GM12878 (cell line): ENCODE measurements at regions not wholly inside any gene's neighbourhood (a gene's known extent, or its start where the extent isn't known, plus 50 kb on each side); places are given as distances from the start of the nearest gene placed in this dataset.

Experiments used
- BHLHE40 ChIP-seq, 2 experiments: fragments of 450-650 bp in 1 of 2; IDR thresholded peaks; 2 replicates each; pipeline ENCODE4 v1.6.1; 2011 to 2017; ENCODE audit warnings: low read depth in 2 of 2, borderline replicate concordance in 1 of 2, improper control_type of control experiment in 1 of 2, low read length in 1 of 2, mild to moderate bottlenecking in 1 of 2
- CBX5 ChIP-seq: sonication (generic); IDR thresholded peaks from 2 replicates; pipeline ENCODE4 v1.6.1; 2016; ENCODE audit warnings: low read depth, moderate library complexity, mild to moderate bottlenecking, inconsistent platforms
- CHD2 ChIP-seq: IDR thresholded peaks from 2 replicates; pipeline ENCODE4 v1.6.1; 2011; ENCODE audit warnings: low read depth, low read length, improper control_type of control experiment, borderline replicate concordance
- EZH2 ChIP-seq: IDR thresholded peaks from 2 replicates; pipeline ENCODE4 v1.6.1; 2012; ENCODE audit warnings: low read depth, mild to moderate bottlenecking, control low read depth, inconsistent platforms, low read length, borderline replicate concordance; ENCODE audit not compliant: control insufficient read depth
- HCFC1 ChIP-seq: fragments of 150-350 bp; IDR thresholded peaks from 2 replicates; pipeline ENCODE4 v1.6.1; 2014; ENCODE audit warnings: low read length
- JUND ChIP-seq: IDR thresholded peaks from 2 replicates; pipeline ENCODE4 v1.6.1; 2012; ENCODE audit warnings: low read depth, mild to moderate bottlenecking, low read length, improper control_type of control experiment, moderate library complexity
- ZNF274 ChIP-seq: IDR thresholded peaks from one replicate; pipeline ENCODE4 v1.8.0; 2011; ENCODE audit not compliant: insufficient read length, insufficient read depth
- TF ChIP-seq, protein P1 (sequence below): fragments of 450-650 bp; IDR thresholded peaks from 2 replicates; pipeline ENCODE4 v1.6.1; 2017; ENCODE audit warnings: mild to moderate bottlenecking, moderate library complexity

DNA sequence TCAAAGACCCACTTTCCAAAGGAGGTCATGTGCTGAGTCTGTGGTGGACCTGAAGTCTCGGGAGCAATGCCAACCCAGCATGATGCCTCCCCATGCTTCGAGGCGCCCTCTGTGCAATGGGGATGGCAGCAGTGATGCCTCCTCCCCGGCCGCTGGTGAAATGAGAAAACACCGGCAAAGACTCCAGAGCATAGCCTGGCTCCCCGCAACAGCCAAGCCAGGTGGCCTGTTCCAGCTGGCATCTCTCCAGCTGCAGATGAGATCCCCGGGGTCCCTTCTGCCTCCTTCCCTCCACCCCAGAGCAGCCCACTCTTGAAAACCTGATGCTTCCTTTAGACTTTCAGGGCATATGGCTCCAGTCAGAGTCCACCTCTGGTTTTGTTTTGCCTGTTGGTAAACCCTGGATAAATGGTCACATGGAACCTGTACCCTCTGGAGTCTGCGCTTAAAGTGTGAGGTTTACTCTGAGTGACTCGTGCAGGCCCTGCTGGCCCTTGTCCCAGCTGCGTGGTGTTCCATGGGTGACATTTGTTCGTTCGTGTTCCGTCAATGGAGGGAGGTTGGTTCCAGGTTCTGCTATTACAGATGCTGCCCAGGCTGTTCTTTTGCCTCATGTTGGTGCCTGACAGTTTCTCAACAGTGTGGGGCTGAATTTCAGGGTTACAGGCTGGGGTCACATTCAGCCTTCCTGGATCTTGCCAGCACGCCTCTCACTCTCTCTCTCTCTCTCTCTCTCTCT, 181.8 kb upstream of the CIBAR2 start (continued):
- TF ChIP-seq CHD2, result no peak
- no peak for TF ChIP-seq JUND
- TF ChIP-seq HCFC1, result no peak
- no peak for TF ChIP-seq EZH2
- no peak for TF ChIP-seq BHLHE40 (IDR thresholded peaks at IDR 0.05; ENCODE audit: borderline replicate concordance in 1 of 2, low read depth in 2 of 2, low read length in 1 of 2)
- TF ChIP-seq CBX5, result no peak
- TF ChIP-seq, protein P1, sequence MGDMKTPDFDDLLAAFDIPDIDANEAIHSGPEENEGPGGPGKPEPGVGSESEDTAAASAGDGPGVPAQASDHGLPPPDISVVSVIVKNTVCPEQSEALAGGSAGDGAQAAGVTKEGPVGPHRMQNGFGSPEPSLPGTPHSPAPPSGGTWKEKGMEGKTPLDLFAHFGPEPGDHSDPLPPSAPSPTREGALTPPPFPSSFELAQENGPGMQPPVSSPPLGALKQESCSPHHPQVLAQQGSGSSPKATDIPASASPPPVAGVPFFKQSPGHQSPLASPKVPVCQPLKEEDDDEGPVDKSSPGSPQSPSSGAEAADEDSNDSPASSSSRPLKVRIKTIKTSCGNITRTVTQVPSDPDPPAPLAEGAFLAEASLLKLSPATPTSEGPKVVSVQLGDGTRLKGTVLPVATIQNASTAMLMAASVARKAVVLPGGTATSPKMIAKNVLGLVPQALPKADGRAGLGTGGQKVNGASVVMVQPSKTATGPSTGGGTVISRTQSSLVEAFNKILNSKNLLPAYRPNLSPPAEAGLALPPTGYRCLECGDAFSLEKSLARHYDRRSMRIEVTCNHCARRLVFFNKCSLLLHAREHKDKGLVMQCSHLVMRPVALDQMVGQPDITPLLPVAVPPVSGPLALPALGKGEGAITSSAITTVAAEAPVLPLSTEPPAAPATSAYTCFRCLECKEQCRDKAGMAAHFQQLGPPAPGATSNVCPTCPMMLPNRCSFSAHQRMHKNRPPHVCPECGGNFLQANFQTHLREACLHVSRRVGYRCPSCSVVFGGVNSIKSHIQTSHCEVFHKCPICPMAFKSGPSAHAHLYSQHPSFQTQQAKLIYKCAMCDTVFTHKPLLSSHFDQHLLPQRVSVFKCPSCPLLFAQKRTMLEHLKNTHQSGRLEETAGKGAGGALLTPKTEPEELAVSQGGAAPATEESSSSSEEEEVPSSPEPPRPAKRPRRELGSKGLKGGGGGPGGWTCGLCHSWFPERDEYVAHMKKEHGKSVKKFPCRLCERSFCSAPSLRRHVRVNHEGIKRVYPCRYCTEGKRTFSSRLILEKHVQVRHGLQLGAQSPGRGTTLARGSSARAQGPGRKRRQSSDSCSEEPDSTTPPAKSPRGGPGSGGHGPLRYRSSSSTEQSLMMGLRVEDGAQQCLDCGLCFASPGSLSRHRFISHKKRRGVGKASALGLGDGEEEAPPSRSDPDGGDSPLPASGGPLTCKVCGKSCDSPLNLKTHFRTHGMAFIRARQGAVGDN, result no peak
- TF ChIP-seq ZNF274, result no peak
- TF ChIP-seq, all 136 proteins: peak for 0
